A673 (cell line): ENCODE measurements at regions not wholly inside any gene's neighbourhood (a gene's known extent, or its start where the extent isn't known, plus 50 kb on each side); places are given as distances from the start of the nearest gene placed in this dataset.

Experiments used
- BruUV-seq: library from RNA; stranded (reverse); fragments of 400-500 nt; replicated peaks from 2 replicates; lab custom pipeline; 2021; lab: Mats Ljungman, UMichigan
- CTCF ChIA-PET: fragments of 300-600 bp; sonication (Branson Sonifier 250); formaldehyde crosslinking; loops from one replicate; lab custom pipeline; 2022; ENCODE audit warnings: antibody characterized with exemption; lab: Charles Lee
- POLR2A ChIA-PET: fragments of 300-600 bp; sonication (Branson Sonifier 250); formaldehyde crosslinking; loops from one replicate; lab custom pipeline; 2022; ENCODE audit warnings: antibody characterized with exemption; ENCODE audit not compliant: low non-redundant PET; lab: Charles Lee
- DNase-seq: peaks from one replicate; pipeline ENCODE4 v3.0.0-alpha.2; 2015; ENCODE audit warnings: low spot score
- H3K27ac ChIP-seq: fragments of 200-600 bp; sonication (generic); 2 replicates; pipeline ENCODE4 v1.5.1; 2016; ENCODE audit warnings: mixed run types, low read depth, mild to moderate bottlenecking, mixed read lengths, antibody characterized with exemption, low read length; ENCODE audit not compliant: poor library complexity, severe bottlenecking
- H3K27me3 ChIP-seq: fragments of 200-600 bp; sonication (generic); replicated peaks from 2 replicates; pipeline ENCODE4 v1.6.1; 2017; ENCODE audit warnings: mixed run types, low read depth, mild to moderate bottlenecking, mixed read lengths, antibody characterized with exemption, low read length; ENCODE audit not compliant: insufficient read depth, poor library complexity
- H3K36me3 ChIP-seq: fragments of 200-600 bp; sonication (generic); 2 replicates; pipeline ENCODE4 v1.6.1; 2016; ENCODE audit warnings: mixed run types, mild to moderate bottlenecking, mixed read lengths, antibody characterized with exemption, low read length; ENCODE audit not compliant: insufficient read depth, poor library complexity, severe bottlenecking
- H3K4me1 ChIP-seq: fragments of 200-600 bp; sonication (generic); 2 replicates; pipeline ENCODE4 v1.6.1; 2017; ENCODE audit warnings: mixed run types, mild to moderate bottlenecking, mixed read lengths, antibody characterized with exemption, low read length; ENCODE audit not compliant: insufficient read depth, poor library complexity, severe bottlenecking
- H3K4me3 ChIP-seq: fragments of 200-600 bp; sonication (generic); 2 replicates; pipeline ENCODE4 v1.5.1; 2016; ENCODE audit warnings: low read depth, mixed run types, mild to moderate bottlenecking, mixed read lengths, low read length; ENCODE audit not compliant: poor library complexity, severe bottlenecking
- H3K9me3 ChIP-seq: fragments of 200-600 bp; sonication (generic); 2 replicates; pipeline ENCODE4 v1.6.1; 2016; ENCODE audit warnings: mixed run types, low read depth, mild to moderate bottlenecking, mixed read lengths, antibody characterized with exemption, low read length; ENCODE audit not compliant: poor library complexity, severe bottlenecking
- CTCF ChIP-seq: fragments of 300-800, 200-600 bp; sonication (generic); conservative IDR thresholded peaks from 2 replicates; pipeline ENCODE4 v1.5.1; 2017; ENCODE audit warnings: low read depth, mild to moderate bottlenecking, antibody characterized with exemption, low read length, moderate library complexity, mixed read lengths
- EZH2 ChIP-seq: fragments of 200-600 bp; sonication (generic); IDR thresholded peaks from 2 replicates; pipeline ENCODE4 v1.6.1; 2017; ENCODE audit warnings: borderline replicate concordance, low read depth, mild to moderate bottlenecking, mixed read lengths, antibody characterized with exemption, low read length; ENCODE audit not compliant: poor library complexity, severe bottlenecking
- intact Hi-C: fragments of 100-400 bp; cut with micrococcal nuclease; formaldehyde crosslinking; loops from one replicate; pipeline ENCODE4 v1.10.0; 2022; ENCODE audit not compliant: unreplicated experiment

GRCh38 chr4:128688846-128689437, 120.6 kb upstream of the JADE1 start:
- no peaks in the 10 kb centered on the region for H3K4me1 ChIP-seq
- no peak overlapping the region for H3K4me3 ChIP-seq
- TF ChIP-seq EZH2 (no peak), CTCF (no peak)
- DNase-seq, result no peak
- CTCF ChIA-PET, result no interaction called here
- H3K27ac ChIP-seq, result no peak overlapping the region
- H3K9me3 ChIP-seq, result no peaks in the 10 kb centered on the region
- H3K27me3 ChIP-seq, result no peaks in the 10 kb centered on the region
- H3K36me3 ChIP-seq, result no peaks in the 10 kb centered on the region
- POLR2A ChIA-PET, result no interaction called here
- intact Hi-C loops, result no loop called here
- no TSS peak for BruUV-seq

- H3K4me3 ChIP-seq, result no peak overlapping the region
- ChIA-PET CTCF (no interaction called here), POLR2A (no interaction called here)
- intact Hi-C loops, result no loop called here
- H3K27ac ChIP-seq, result no peak overlapping the region
- TF ChIP-seq CTCF (no peak), EZH2 (no peak)
- no peaks in the 10 kb centered on the region for H3K36me3 ChIP-seq
- BruUV-seq, result no TSS peak
- no peaks in the 10 kb centered on the region for H3K4me1 ChIP-seq
- H3K27me3 ChIP-seq, result no peaks in the 10 kb centered on the region
- H3K9me3 ChIP-seq, result no peaks in the 10 kb centered on the region
- no peak for DNase-seq
These were observed 121.3 kb upstream of the JADE1 start for GRCh38 chr4:128688033-128688721.

- no peak for DNase-seq
- TF ChIP-seq CTCF, result no peak
- POLR2A ChIA-PET, result no interaction called here
These were observed 122.7 kb upstream of the JADE1 start for GRCh38 chr4:128686810-128687209.

More at GRCh38 chr4:128686810-128687209, 122.7 kb upstream of the JADE1 start:
- H3K36me3 ChIP-seq, result no peaks in the 10 kb centered on the region
- intact Hi-C loops, result no loop called here
- no peaks in the 10 kb centered on the region for H3K4me1 ChIP-seq
- no peak overlapping the region for H3K27ac ChIP-seq
- no peak overlapping the region for H3K4me3 ChIP-seq
- CTCF ChIA-PET, result no interaction called here
- H3K9me3 ChIP-seq, result no peaks in the 10 kb centered on the region
- BruUV-seq, result no TSS peak
- no peaks in the 10 kb centered on the region for H3K27me3 ChIP-seq
